Heart left ventricle (tissue), 13 donors: ENCODE measurements at regions not wholly inside any gene's neighbourhood (a gene's known extent, or its start where the extent isn't known, plus 50 kb on each side); places are given as distances from the start of the nearest gene placed in this dataset.

Experiments used
- POLR2A ChIP-seq, 2 donors: fragments of 450-650 bp; IDR thresholded peaks; one replicate each; pipeline ENCODE4 v1.6.1; 2017; ENCODE audit warnings: antibody characterized with exemption in 2 of 2, mild to moderate bottlenecking in 2 of 2, moderate library complexity in 2 of 2
- TF ChIP-seq, protein P1 (sequence below), 12 donors: fragments of 200-600 bp; sonication (generic) in 4 of 12; IDR thresholded peaks; one replicate each; pipeline versions ENCODE4 v1.5.0 to v1.8.0; 2018 to 2022; ENCODE audit warnings: antibody characterized with exemption in 12 of 12, mild to moderate bottlenecking in 5 of 12
- donor health status: ischemic (EF 13 %, LVEDD 7.1; RV severe dilation, severe dysfunction).
- donor health status: DM: no; HTN: yes; CAD: no.
- donor health status: DM: no; HTN: no; CAD: no.
- donor health status: ischemic (EF 25% LVEDD 6.9; RV normal size, moderate dysfunction).
- donor health status: ischemic (EF 25% LVEDD 5.7; RV mildly dilated, moderate dysfunction).
- donor health status: ischemic (EF 35%, LVEDD 5.7; RV mildly dilated, moderate dysfunction).
- donor health status: nonischemic (EF 11% LVEDD 7.7; RV severe dilation, severe dysfunction).
- donor health status: DM: yes; HTN: yes; CAD: no.
- donor health status: PGD.
- donor health status: ischemic (EF 29% LVEDD 5.4; RV normal size, mild dysfunction).
- donor health status: nonischemic (EF 23%, LVEDD 6.1; RV moderate dilation, normal function).

DNA sequence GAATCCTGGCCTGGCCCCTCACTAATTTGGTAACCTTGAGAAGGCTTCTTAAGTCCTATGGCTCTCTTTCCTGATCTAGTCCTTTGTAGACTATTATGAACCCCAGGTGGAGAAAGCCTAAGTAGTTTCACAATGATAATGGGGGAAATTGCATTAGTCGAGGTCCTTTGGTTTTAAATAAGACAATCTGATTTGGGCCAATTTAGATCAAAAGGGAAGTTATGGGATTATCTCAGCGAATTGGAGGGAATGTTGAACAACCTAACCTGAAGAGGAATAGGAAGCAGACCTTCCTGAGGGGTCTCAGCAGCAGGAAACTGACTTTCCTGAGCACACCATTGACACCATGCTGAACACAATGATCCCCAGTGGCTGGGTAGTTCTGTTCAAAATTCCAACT, 331.5 kb downstream of the PRDM5 start:
- TF ChIP-seq, protein P1, sequence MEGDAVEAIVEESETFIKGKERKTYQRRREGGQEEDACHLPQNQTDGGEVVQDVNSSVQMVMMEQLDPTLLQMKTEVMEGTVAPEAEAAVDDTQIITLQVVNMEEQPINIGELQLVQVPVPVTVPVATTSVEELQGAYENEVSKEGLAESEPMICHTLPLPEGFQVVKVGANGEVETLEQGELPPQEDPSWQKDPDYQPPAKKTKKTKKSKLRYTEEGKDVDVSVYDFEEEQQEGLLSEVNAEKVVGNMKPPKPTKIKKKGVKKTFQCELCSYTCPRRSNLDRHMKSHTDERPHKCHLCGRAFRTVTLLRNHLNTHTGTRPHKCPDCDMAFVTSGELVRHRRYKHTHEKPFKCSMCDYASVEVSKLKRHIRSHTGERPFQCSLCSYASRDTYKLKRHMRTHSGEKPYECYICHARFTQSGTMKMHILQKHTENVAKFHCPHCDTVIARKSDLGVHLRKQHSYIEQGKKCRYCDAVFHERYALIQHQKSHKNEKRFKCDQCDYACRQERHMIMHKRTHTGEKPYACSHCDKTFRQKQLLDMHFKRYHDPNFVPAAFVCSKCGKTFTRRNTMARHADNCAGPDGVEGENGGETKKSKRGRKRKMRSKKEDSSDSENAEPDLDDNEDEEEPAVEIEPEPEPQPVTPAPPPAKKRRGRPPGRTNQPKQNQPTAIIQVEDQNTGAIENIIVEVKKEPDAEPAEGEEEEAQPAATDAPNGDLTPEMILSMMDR (IDR thresholded peaks at IDR 0.05), result no peak
- TF ChIP-seq POLR2A (IDR thresholded peaks at IDR 0.05), result no peak
